ENCODE measurements at regions not wholly inside any gene's neighbourhood (a gene's known extent, or its start where the extent isn't known, plus 50 kb on each side); places are given as distances from the start of the nearest gene placed in this dataset.

DNA sequence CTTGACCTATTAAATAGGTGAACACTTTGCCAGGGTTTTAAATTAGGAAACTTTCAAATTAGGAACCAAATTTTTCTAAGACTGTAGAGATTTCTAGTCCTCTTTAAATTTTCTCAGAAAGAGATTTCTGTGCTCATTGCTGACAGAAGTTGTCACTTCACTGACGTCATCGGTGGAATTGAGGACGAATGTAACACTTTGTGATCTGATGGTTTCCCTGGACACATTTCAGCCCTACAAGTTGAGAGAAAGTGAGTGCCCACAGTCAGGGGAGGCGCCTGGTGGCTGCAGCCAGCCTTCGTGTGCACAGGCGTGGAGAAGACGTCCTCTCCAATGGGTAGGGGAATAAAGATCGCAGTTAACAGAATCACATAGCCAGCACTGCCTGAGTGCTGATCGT, 396.5 kb upstream of the TSHZ3 start:
- Histone ChIP-seq H3K9ac (ENCODE audit: low read depth in 1 of 2, low read length in 2 of 2) (no peak overlapping the region), H3K27me3 (ENCODE audit: control insufficient read depth in 4 of 4, insufficient read depth in 4 of 4, low read length in 3 of 4) (peaks cover 0 to 5% (median 0%) of the 10 kb centered on the region in 4 donors), H3K27ac (ENCODE audit: low read depth in 1 of 2, low read length in 2 of 2) (no peak overlapping the region), H3K9me3 (ENCODE audit: control insufficient read depth in 4 of 4, low read length in 3 of 4) (no peaks in the 10 kb centered on the region), H3K36me3 (ENCODE audit: control insufficient read depth in 4 of 4, insufficient read depth in 3 of 4, low read depth in 1 of 4, low read length in 3 of 4) (no peaks in the 10 kb centered on the region), H3K4me1 (ENCODE audit: control insufficient read depth in 4 of 4, insufficient read depth in 4 of 4, low read length in 3 of 4) (no peaks in the 10 kb centered on the region), H3K4me3 (ENCODE audit: low read depth in 1 of 3, low read length in 3 of 3) (no peak overlapping the region)
- WGBS: 76% methylated on average over 9 of the region's 9 CpGs
- TF ChIP-seq EGR1 (IDR thresholded peaks at IDR 0.05; ENCODE audit: low read depth in 2 of 2) (no peak), TAF1 (conservative IDR thresholded peaks at IDR 0.05) (no peak)
- DNase-seq (ENCODE audit: low spot score): no peak

DNA sequence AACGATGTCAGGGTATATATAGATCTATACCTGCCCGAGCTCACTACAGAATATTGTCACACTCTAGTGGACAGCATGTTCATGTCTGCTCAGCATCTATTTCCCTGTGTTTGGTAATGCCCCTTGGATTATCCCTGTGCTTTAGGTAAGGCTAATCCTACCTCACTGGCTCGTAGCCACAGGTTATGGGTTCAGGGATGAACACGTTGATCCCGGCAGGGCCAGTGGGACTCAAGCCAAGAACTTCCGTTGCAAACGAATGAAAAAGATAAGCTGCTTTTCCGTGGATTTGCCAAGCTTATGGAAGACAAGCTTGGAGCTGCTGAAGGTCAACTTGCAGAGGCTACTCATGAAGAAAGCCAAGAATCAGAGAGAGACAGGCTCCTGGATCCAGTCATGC, 400.0 kb upstream of the TSHZ3 start:
- no peak for DNase-seq (ENCODE audit: low spot score)
- H3K36me3 ChIP-seq (ENCODE audit: control insufficient read depth in 4 of 4, insufficient read depth in 3 of 4, low read depth in 1 of 4, low read length in 3 of 4): no peaks in the 10 kb centered on the region
- no peak overlapping the region for H3K27ac ChIP-seq (ENCODE audit: low read depth in 1 of 2, low read length in 2 of 2)
- 65% methylated on average over 8 of the region's 8 CpGs for WGBS
- no peaks in the 10 kb centered on the region for H3K4me1 ChIP-seq (ENCODE audit: control insufficient read depth in 4 of 4, insufficient read depth in 4 of 4, low read length in 3 of 4)
- TF ChIP-seq TAF1 (conservative IDR thresholded peaks at IDR 0.05) (no peak), NR2F2 (IDR thresholded peaks at IDR 0.05) (no peak), FOXA2 (IDR thresholded peaks at IDR 0.05) (no peak), JUND (IDR thresholded peaks at IDR 0.05) (no peak)
- TF ChIP-seq, protein P1, sequence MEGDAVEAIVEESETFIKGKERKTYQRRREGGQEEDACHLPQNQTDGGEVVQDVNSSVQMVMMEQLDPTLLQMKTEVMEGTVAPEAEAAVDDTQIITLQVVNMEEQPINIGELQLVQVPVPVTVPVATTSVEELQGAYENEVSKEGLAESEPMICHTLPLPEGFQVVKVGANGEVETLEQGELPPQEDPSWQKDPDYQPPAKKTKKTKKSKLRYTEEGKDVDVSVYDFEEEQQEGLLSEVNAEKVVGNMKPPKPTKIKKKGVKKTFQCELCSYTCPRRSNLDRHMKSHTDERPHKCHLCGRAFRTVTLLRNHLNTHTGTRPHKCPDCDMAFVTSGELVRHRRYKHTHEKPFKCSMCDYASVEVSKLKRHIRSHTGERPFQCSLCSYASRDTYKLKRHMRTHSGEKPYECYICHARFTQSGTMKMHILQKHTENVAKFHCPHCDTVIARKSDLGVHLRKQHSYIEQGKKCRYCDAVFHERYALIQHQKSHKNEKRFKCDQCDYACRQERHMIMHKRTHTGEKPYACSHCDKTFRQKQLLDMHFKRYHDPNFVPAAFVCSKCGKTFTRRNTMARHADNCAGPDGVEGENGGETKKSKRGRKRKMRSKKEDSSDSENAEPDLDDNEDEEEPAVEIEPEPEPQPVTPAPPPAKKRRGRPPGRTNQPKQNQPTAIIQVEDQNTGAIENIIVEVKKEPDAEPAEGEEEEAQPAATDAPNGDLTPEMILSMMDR (IDR thresholded peaks at IDR 0.05; ENCODE audit: low read depth, low read length, missing input control): no peak
- H3K9ac ChIP-seq (ENCODE audit: low read depth in 1 of 2, low read length in 2 of 2): no peak overlapping the region
- H3K9me3 ChIP-seq (ENCODE audit: control insufficient read depth in 4 of 4, low read length in 3 of 4): no peaks in the 10 kb centered on the region
- no peak overlapping the region for H3K4me3 ChIP-seq (ENCODE audit: low read depth in 1 of 3, low read length in 3 of 3)
- peaks cover 0 to 5% (median 0%) of the 10 kb centered on the region in 4 donors for H3K27me3 ChIP-seq (ENCODE audit: control insufficient read depth in 4 of 4, insufficient read depth in 4 of 4, low read length in 3 of 4)

DNA sequence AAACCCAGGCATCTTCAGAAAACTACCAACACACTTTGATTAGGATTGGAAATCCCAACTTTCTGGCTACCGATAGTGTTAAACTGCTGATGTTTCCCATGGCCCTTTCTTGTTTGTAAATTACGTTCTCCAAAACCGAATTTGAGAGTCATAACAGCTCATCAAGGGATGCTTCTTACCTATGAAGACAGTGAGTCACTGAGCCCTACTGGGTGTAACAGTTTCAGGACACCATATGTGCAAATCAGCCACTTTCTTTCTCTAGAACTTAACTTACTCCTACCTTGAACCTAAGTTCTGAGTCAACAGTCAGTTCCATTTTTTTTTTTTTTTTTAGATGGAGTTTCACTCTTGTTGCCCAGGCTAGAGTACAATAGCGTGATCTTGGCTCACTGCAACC, 410.1 kb upstream of the TSHZ3 start:
- H3K4me1 ChIP-seq (ENCODE audit: control insufficient read depth in 4 of 4, insufficient read depth in 4 of 4, low read length in 3 of 4): no peaks in the 10 kb centered on the region
- H3K9me3 ChIP-seq (ENCODE audit: control insufficient read depth in 4 of 4, low read length in 3 of 4): no peaks in the 10 kb centered on the region
- no peaks in the 10 kb centered on the region for H3K36me3 ChIP-seq (ENCODE audit: control insufficient read depth in 4 of 4, insufficient read depth in 3 of 4, low read depth in 1 of 4, low read length in 3 of 4)
- H3K27me3 ChIP-seq (ENCODE audit: control insufficient read depth in 4 of 4, insufficient read depth in 4 of 4, low read length in 3 of 4): peaks cover 0 to 2% (median 0%) of the 10 kb centered on the region in 4 donors
- 75% methylated on average over 4 of the region's 4 CpGs for WGBS
- H3K27ac ChIP-seq (ENCODE audit: low read depth in 1 of 2, low read length in 2 of 2): no peak overlapping the region
- no peak overlapping the region for H3K4me3 ChIP-seq (ENCODE audit: low read depth in 1 of 3, low read length in 3 of 3)
- TF ChIP-seq, protein P2, sequence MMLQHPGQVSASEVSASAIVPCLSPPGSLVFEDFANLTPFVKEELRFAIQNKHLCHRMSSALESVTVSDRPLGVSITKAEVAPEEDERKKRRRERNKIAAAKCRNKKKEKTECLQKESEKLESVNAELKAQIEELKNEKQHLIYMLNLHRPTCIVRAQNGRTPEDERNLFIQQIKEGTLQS (IDR thresholded peaks at IDR 0.05): no peak
- TF ChIP-seq RAD21 (IDR thresholded peaks at IDR 0.05): no peak
- TF ChIP-seq HNF4A (conservative IDR thresholded peaks at IDR 0.05): no peak
- no peak for TF ChIP-seq NR2F2 (IDR thresholded peaks at IDR 0.05)
- no peak for TF ChIP-seq RXRA (IDR thresholded peaks at IDR 0.05)
- TF ChIP-seq, protein P3, sequence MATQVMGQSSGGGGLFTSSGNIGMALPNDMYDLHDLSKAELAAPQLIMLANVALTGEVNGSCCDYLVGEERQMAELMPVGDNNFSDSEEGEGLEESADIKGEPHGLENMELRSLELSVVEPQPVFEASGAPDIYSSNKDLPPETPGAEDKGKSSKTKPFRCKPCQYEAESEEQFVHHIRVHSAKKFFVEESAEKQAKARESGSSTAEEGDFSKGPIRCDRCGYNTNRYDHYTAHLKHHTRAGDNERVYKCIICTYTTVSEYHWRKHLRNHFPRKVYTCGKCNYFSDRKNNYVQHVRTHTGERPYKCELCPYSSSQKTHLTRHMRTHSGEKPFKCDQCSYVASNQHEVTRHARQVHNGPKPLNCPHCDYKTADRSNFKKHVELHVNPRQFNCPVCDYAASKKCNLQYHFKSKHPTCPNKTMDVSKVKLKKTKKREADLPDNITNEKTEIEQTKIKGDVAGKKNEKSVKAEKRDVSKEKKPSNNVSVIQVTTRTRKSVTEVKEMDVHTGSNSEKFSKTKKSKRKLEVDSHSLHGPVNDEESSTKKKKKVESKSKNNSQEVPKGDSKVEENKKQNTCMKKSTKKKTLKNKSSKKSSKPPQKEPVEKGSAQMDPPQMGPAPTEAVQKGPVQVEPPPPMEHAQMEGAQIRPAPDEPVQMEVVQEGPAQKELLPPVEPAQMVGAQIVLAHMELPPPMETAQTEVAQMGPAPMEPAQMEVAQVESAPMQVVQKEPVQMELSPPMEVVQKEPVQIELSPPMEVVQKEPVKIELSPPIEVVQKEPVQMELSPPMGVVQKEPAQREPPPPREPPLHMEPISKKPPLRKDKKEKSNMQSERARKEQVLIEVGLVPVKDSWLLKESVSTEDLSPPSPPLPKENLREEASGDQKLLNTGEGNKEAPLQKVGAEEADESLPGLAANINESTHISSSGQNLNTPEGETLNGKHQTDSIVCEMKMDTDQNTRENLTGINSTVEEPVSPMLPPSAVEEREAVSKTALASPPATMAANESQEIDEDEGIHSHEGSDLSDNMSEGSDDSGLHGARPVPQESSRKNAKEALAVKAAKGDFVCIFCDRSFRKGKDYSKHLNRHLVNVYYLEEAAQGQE (IDR thresholded peaks at IDR 0.05): no peak
- no peak for TF ChIP-seq YY1 (IDR thresholded peaks at IDR 0.05)
- TF ChIP-seq EGR1 (IDR thresholded peaks at IDR 0.05; ENCODE audit: low read depth in 2 of 2): no peak
- no peak for TF ChIP-seq FOXA1 (IDR thresholded peaks at IDR 0.05)
- TF ChIP-seq FOXA2 (IDR thresholded peaks at IDR 0.05): no peak
- TF ChIP-seq, protein P4, sequence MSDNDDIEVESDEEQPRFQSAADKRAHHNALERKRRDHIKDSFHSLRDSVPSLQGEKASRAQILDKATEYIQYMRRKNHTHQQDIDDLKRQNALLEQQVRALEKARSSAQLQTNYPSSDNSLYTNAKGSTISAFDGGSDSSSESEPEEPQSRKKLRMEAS (IDR thresholded peaks at IDR 0.05): no peak
- TF ChIP-seq SP1 (IDR thresholded peaks at IDR 0.05): no peak
- TF ChIP-seq, protein P1 (IDR thresholded peaks at IDR 0.05; ENCODE audit: low read depth, low read length, missing input control): no peak
- no peak for TF ChIP-seq JUND (IDR thresholded peaks at IDR 0.05)
- no peak for TF ChIP-seq GABPA (IDR thresholded peaks at IDR 0.05 in 1 of 2, conservative IDR thresholded peaks at IDR 0.05 in 1 of 2)
- TF ChIP-seq, protein P5, sequence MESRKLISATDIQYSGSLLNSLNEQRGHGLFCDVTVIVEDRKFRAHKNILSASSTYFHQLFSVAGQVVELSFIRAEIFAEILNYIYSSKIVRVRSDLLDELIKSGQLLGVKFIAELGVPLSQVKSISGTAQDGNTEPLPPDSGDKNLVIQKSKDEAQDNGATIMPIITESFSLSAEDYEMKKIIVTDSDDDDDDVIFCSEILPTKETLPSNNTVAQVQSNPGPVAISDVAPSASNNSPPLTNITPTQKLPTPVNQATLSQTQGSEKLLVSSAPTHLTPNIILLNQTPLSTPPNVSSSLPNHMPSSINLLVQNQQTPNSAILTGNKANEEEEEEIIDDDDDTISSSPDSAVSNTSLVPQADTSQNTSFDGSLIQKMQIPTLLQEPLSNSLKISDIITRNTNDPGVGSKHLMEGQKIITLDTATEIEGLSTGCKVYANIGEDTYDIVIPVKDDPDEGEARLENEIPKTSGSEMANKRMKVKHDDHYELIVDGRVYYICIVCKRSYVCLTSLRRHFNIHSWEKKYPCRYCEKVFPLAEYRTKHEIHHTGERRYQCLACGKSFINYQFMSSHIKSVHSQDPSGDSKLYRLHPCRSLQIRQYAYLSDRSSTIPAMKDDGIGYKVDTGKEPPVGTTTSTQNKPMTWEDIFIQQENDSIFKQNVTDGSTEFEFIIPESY (IDR thresholded peaks at IDR 0.05): no peak
- DNase-seq (ENCODE audit: low spot score): no peak
- H3K9ac ChIP-seq (ENCODE audit: low read depth in 1 of 2, low read length in 2 of 2): no peak overlapping the region
